Activated naive CD4-positive, alpha-beta T cell treated with anti-CD3 and anti-CD28 coated beads for 36 hours (primary cell): ENCODE measurements at regions not wholly inside any gene's neighbourhood (a gene's known extent, or its start where the extent isn't known, plus 50 kb on each side); places are given as distances from the start of the nearest gene placed in this dataset.
"Not testable (repeated sequence)": the region's sequence is repeated elsewhere in the genome, so short reads cannot be mapped to it uniquely, and the experiment has no call there.

ENCODE experiments used
- CTCF ChIA-PET: fragments of 350-600 bp; sonication (Branson Sonifier 250); formaldehyde crosslinking; loops from one replicate; lab custom pipeline; 2021; ENCODE audit warnings: antibody characterized with exemption; lab: Charles Lee
- DNase-seq: peaks from one replicate; pipeline ENCODE4 v3.0.0-alpha.2; 2020
- H3K27ac Mint-ChIP-seq: one replicate; pipeline ENCODE4 v1.8.0; 2021; ENCODE audit warnings: mild to moderate bottlenecking, mixed read lengths
- H3K27me3 Mint-ChIP-seq: one replicate; pipeline ENCODE4 v1.8.0; 2021; ENCODE audit warnings: low read depth, mixed read lengths
- H3K36me3 Mint-ChIP-seq: one replicate; pipeline ENCODE4 v1.8.0; 2021; ENCODE audit warnings: low read depth, mixed read lengths
- H3K4me1 Mint-ChIP-seq: one replicate; pipeline ENCODE4 v1.8.0; 2021; ENCODE audit warnings: low read depth, mixed read lengths
- H3K4me3 Mint-ChIP-seq: one replicate; pipeline ENCODE4 v1.8.0; 2021; ENCODE audit warnings: mild to moderate bottlenecking, moderate library complexity, mixed read lengths
- H3K9me3 Mint-ChIP-seq: one replicate; pipeline ENCODE4 v1.8.0; 2021; ENCODE audit warnings: mixed read lengths
- intact Hi-C: fragments of 100-400 bp; cut with micrococcal nuclease; formaldehyde crosslinking; loops from one replicate; pipeline ENCODE4 v1.15.1; 2023

DNA sequence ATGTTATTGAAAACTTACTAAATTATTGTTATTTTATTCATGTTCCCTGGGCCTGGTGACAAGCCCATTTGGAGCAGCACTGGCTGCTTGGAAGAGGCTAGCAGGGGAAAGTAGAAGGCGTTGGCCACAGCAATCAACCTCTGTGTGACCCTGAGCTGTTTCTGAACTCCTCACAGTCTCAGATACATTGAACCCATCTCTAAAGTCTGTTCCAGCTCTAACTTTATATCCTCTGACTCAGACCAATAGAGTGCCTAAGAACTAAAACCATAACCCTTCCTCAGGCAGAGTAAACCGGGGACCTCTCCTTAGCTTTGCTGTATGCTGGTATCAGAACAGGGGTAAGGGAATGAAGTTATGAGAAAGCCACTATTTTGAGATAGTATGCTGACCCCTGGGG is 96.4 kb upstream of the NOL4 start:
- DNase-seq: no peak
- no peaks in the 10 kb centered on the region for H3K4me1 Mint-ChIP-seq
- no peak overlapping the region for H3K27ac Mint-ChIP-seq
- H3K36me3 Mint-ChIP-seq: no peaks in the 10 kb centered on the region
- H3K27me3 Mint-ChIP-seq: no peaks in the 10 kb centered on the region
- H3K4me3 Mint-ChIP-seq: no peak overlapping the region
- no peaks in the 10 kb centered on the region for H3K9me3 Mint-ChIP-seq
- CTCF ChIA-PET: interaction anchor here (0.7 to 2.4 kb wide), 2 partner anchors 193 to 198 kb away, joined by 3 to 7 read pairs; no protein-coding TSS in a partner anchor
- intact Hi-C loops: loop anchor here (5.0 kb wide), 2 partner anchors 484 to 1089 kb away; no protein-coding TSS in a partner anchor

DNA sequence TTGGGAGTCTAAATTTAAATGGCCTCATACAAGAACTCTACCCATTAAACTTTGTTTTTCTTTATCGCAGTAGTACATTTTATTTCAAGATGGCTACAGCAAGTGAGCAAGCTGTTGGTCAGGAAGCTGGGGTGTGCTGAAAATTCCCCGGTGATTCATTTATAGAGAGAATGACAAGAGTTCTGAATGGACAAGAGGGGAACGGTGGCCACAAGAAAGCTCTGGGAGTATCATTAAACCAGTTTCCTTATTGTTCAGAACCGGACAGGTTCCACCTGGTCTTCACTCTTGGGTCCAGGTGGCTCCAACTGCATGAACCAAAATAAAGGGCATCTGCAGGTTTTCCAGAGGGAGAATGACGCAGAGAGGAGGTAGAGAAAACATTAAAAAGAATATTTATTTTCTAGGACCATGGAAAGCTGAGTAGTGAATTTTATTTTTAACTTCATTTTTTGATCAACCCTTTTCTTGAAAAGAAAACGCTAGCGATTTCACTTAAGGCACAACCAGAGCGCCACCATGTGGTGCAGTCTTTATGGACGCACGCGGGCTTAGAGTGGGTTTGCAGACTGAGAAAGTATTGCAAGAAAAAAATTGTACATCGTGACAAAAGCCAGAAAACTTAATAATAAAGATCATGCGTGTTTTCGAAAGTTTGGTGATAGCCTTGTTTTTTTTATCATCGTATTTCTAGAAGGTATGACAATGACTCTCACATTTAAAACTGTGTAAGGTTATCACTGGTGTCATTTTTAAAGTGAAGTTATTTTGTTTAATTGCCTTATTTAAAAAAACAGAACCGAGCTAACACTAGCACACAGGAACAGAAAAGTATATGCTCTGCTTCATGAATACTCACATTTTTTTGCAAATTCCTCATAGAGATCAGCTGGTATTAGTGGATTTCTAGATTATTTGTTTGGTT is 97.9 kb upstream of the NOL4 start:
- intact Hi-C loops: loop anchor here (1.0 to 5.0 kb wide), 3 partner anchors 200 to 1090 kb away; no protein-coding TSS in a partner anchor
- H3K4me3 Mint-ChIP-seq: no peak overlapping the region
- no peak overlapping the region for H3K27ac Mint-ChIP-seq
- H3K27me3 Mint-ChIP-seq: no peaks in the 10 kb centered on the region
- peak; percentile 29 for DNase-seq
- no peaks in the 10 kb centered on the region for H3K36me3 Mint-ChIP-seq
- no peaks in the 10 kb centered on the region for H3K4me1 Mint-ChIP-seq
- CTCF ChIA-PET: interaction anchor here (2.4 kb wide), 1 partner anchor 199 kb away, joined by 7 read pairs; no protein-coding TSS in a partner anchor
- H3K9me3 Mint-ChIP-seq: peaks cover 3% of the 10 kb centered on the region

DNA sequence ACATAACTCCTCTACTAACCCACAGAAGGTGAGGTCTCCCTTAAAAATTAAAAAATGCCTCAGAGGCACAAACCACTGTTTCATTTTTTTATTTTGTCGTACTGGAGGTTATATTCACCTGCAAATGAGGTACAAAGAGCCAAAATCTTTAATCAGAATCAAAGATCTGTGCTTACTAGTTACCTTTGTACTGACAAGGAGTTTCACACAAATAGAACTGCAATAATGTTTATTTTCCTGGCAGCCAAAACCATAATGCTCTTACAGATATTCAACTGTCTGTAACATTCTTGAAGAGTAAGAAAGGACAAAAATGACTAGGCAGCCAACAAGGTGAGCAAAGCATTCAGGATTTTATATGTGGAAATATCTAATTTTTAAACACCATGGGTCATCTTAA is 105.1 kb upstream of the NOL4 start:
- Mint-ChIP-seq H3K36me3 (no peaks in the 10 kb centered on the region), H3K9me3 (peaks cover 7% of the 10 kb centered on the region), H3K4me3 (no peak overlapping the region), H3K27ac (no peak overlapping the region), H3K27me3 (no peaks in the 10 kb centered on the region), H3K4me1 (no peaks in the 10 kb centered on the region)
- no peak for DNase-seq
- intact Hi-C loops: no loop called here
- CTCF ChIA-PET: interaction anchor here (0.7 kb wide), 1 partner anchor 387 kb away, joined by 3 read pairs; no protein-coding TSS in a partner anchor

DNA sequence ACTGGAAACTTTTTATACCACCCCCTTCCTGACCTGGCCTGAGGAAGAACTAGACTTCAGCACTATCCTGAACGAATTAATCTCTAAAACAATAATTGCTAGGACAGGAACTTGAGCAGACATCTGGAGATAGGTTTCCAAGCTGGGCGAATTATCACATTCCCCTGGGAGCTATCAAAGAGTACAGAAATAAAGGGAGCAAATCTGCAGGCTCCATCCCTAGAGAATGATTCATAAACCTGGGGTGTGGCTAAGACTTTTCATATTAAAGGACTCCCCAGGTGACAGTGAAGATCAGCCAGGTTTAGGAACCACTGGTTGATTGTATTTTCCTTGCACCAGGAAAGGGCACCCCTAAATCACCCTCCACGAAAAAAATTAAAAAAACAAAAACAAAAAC is 105.6 kb upstream of the NOL4 start:
- Mint-ChIP-seq H3K27me3 (no peaks in the 10 kb centered on the region), H3K9me3 (peaks cover 7% of the 10 kb centered on the region), H3K4me3 (no peak overlapping the region), H3K4me1 (no peaks in the 10 kb centered on the region), H3K27ac (no peak overlapping the region), H3K36me3 (no peaks in the 10 kb centered on the region)
- intact Hi-C loops: no loop called here
- no peak for DNase-seq
- CTCF ChIA-PET: no interaction called here

DNA sequence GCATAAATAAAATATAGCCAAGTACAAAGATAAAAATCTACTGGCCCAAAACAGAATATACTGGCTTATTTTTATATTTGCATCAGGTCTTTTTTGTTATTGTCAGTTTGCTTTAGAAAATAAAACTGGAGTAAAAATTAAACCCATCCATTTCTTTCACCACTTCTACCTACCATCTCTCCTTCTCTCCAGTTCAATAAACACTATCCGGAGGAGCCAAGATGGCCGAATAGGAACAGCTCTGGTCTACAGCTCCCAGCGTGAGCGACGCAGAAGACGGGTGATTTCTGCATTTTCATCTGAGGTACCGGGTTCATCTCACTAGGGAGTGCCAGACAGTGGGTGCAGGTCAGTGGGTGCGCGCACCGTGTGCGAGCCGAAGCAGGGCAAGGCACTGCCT is 106.2 kb upstream of the NOL4 start:
- H3K27ac Mint-ChIP-seq, H3K27me3 Mint-ChIP-seq, intact Hi-C loops, CTCF ChIA-PET, H3K4me3 Mint-ChIP-seq, DNase-seq, H3K36me3 Mint-ChIP-seq, H3K9me3 Mint-ChIP-seq, H3K4me1 Mint-ChIP-seq: not testable (repeated sequence)

DNA sequence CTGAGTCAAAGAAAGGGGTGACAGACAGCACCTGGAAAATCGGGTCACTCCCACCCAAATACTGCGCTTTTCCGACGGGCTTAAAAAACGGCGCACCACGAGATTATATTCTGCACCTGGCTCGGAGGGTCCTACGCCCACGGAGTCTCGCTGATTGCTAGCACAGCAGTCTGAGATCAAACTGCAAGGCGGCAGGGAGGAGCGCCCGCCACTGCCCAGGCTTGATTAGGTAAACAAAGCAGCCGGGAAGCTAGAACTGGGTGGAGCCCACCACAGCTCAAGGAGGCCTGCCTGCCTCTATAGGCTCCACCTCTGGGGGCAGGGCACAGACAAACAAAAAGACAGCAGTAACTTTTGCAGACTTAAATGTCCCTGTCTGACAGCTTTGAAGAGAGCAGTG is 106.6 kb upstream of the NOL4 start:
- DNase-seq, H3K36me3 Mint-ChIP-seq, H3K27ac Mint-ChIP-seq, H3K4me1 Mint-ChIP-seq, H3K4me3 Mint-ChIP-seq, H3K9me3 Mint-ChIP-seq, H3K27me3 Mint-ChIP-seq, intact Hi-C loops: not testable (repeated sequence)
- CTCF ChIA-PET: interaction anchor here (0.7 kb wide), 1 partner anchor 796 kb away, joined by 3 read pairs; no protein-coding TSS in a partner anchor

DNA sequence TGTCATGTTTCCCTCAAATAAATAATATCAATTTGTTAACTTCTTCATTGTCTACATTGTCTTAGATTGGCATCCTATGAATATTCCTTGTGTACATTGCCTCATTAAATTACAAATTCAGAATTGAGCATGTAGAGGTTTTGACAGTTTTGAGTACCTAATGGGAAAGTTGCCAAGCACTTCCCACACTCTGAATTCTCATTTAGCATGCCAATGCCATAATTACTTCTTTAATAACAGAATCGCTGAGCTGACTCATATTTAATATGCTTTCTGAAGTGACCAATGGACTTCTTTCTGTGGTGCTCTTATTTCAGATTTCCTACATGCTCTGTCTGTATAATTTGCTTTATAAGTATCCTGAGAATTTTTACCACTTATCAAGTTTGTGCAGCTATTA is 114.4 kb upstream of the NOL4 start:
- no peaks in the 10 kb centered on the region for H3K36me3 Mint-ChIP-seq
- H3K27ac Mint-ChIP-seq: no peak overlapping the region
- intact Hi-C loops: no loop called here
- H3K9me3 Mint-ChIP-seq: peaks cover 4% of the 10 kb centered on the region
- H3K4me3 Mint-ChIP-seq: no peak overlapping the region
- CTCF ChIA-PET: no interaction called here
- no peaks in the 10 kb centered on the region for H3K4me1 Mint-ChIP-seq
- no peak for DNase-seq
- no peaks in the 10 kb centered on the region for H3K27me3 Mint-ChIP-seq

DNA sequence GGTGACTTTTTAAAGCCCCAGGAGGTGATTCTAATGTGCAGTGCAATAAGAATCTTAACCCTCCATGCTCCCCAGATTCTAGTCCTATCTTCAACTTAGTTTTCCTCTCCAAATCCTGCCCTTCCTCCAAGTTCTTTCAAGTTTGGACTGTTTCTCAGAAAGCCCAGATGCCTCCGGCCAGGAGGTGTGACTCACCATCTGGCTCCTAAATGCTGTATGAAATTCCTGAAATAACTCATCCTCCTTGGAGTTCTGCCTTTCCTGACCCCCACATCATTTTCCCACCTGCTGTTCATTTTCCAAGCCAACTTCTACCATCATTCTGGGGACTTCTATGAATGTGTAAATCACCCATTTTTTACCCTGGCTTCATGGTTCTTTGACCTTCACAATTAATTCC is 118.2 kb upstream of the NOL4 start:
- H3K27ac Mint-ChIP-seq: no peak overlapping the region
- no peaks in the 10 kb centered on the region for H3K4me1 Mint-ChIP-seq
- peaks cover 4% of the 10 kb centered on the region for H3K9me3 Mint-ChIP-seq
- DNase-seq: no peak
- H3K4me3 Mint-ChIP-seq: no peak overlapping the region
- intact Hi-C loops: no loop called here
- no peaks in the 10 kb centered on the region for H3K27me3 Mint-ChIP-seq
- no peaks in the 10 kb centered on the region for H3K36me3 Mint-ChIP-seq
- CTCF ChIA-PET: no interaction called here

DNA sequence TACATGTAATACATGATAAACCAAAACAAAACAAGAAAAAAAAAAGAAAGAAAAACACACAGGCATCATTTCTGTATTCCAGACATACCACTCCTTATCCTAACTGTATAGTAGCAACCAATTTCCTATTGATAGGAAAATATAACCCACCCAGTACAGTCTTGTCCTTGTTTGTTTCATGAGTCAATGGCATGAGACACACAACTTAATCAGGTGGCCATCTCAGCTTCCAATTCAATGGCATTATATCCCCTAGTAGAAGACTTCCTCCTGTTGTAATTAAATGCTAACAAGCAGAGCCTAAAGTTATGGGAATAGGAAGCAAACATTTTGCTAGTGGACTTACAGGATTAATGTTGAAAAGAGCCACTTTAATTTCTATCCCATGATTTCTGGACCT is 121.0 kb upstream of the NOL4 start:
- CTCF ChIA-PET: no interaction called here
- no peak overlapping the region for H3K27ac Mint-ChIP-seq
- peaks cover 4% of the 10 kb centered on the region for H3K9me3 Mint-ChIP-seq
- H3K27me3 Mint-ChIP-seq: no peaks in the 10 kb centered on the region
- H3K4me1 Mint-ChIP-seq: no peaks in the 10 kb centered on the region
- no peaks in the 10 kb centered on the region for H3K36me3 Mint-ChIP-seq
- intact Hi-C loops: no loop called here
- DNase-seq: no peak
- H3K4me3 Mint-ChIP-seq: no peak overlapping the region

DNA sequence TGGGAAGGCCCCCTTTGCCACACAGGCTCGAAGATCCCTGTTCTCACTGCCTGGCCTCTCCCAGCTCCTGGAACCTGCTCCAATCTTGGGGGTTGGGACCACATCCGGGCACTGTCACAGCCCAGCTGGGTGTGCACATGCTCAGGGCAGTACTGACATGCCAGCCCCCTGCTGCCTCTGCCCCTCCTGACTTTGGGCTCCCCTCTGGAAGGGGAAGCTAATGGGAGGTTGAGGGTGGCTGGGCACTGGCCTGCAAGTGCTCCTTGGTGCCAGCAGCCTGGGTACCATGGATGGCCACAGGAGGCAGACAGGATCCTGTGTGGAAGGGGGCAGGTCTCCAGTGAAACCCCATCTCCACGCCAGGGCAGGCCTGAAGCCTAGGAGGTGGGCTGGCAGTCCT is 126.1 kb upstream of the NOL4 start:
- Mint-ChIP-seq H3K27me3 (no peaks in the 10 kb centered on the region), H3K36me3 (no peaks in the 10 kb centered on the region), H3K27ac (no peak overlapping the region), H3K4me3 (no peak overlapping the region), H3K4me1 (no peaks in the 10 kb centered on the region), H3K9me3 (peaks cover 2% of the 10 kb centered on the region)
- no peak for DNase-seq
- intact Hi-C loops: no loop called here
- CTCF ChIA-PET: no interaction called here

DNA sequence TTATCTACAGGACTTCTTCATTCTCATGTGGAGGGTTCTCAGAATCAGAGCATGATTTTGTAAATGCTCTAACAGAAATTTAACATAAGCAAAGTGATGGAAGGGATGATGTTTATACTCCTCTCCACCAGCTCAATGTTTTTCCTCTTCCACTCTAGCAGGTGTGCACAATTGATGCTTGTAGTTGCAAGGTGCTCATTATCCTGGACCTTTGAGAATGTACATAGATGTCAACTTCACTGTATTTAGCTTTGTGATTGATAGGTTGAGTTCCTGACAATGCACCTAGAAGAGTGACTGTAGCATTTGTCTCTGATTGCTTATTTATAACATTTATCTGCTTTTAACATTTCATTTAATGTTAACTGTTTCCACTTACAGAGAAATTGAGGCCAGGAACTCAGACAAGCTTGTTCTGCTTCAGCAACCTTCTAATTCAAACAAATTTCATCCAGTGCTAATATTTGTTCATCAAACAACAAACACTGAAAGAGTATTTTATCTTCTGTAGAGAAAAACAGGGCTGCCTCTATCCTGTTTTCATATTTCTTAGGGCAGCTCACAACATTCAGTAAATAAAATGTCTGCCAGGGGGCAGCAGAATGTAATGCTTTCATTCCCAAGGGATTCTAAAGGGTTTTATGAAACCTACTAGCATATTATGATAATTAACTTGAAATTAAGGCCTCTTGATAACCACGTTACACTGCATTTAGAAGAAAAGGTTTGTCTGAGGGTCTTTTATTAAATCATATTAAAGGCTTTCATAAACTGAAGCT is 127.9 kb upstream of the NOL4 start:
- Mint-ChIP-seq H3K27me3 (no peaks in the 10 kb centered on the region), H3K27ac (no peak overlapping the region), H3K4me3 (no peak overlapping the region), H3K36me3 (no peaks in the 10 kb centered on the region), H3K9me3 (peaks cover 2% of the 10 kb centered on the region), H3K4me1 (no peaks in the 10 kb centered on the region)
- intact Hi-C loops: no loop called here
- CTCF ChIA-PET: no interaction called here
- no peak for DNase-seq

DNA sequence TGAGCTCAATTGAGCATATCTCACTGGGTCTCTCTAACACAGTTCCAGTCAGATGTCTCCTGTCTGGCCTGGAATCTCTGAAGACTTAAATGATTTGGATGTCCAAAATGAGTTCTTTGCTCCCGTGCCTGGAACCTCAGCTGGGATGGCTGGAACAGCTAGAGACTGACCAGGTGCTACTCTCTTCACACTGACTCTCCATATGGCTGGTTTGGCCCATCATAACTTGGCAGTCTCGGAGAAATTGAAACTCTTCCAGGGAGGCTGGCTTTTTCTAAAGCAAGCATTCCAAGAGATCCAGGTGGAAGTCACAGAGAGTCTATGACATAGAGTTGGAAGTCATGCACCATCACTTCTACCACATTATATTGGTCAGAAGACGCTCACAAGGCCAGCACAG is 129.6 kb upstream of the NOL4 start:
- H3K4me1 Mint-ChIP-seq: no peaks in the 10 kb centered on the region
- H3K9me3 Mint-ChIP-seq: peaks cover 4% of the 10 kb centered on the region
- intact Hi-C loops: no loop called here
- no peak overlapping the region for H3K4me3 Mint-ChIP-seq
- H3K27ac Mint-ChIP-seq: no peak overlapping the region
- DNase-seq: no peak
- H3K36me3 Mint-ChIP-seq: no peaks in the 10 kb centered on the region
- CTCF ChIA-PET: no interaction called here
- no peaks in the 10 kb centered on the region for H3K27me3 Mint-ChIP-seq
